H1 (cell line): ENCODE measurements at regions not wholly inside any gene's neighbourhood (a gene's known extent, or its start where the extent isn't known, plus 50 kb on each side); places are given as distances from the start of the nearest gene placed in this dataset.

Experiments
- CBX5 ChIP-seq: fragments of 300-800, 300-1000 bp; sonication (generic); IDR thresholded peaks from 2 replicates; pipeline ENCODE4 v1.7.1; 2016; ENCODE audit warnings: antibody characterized with exemption, low read length, low read depth
- EGR1 ChIP-seq: IDR thresholded peaks from 2 replicates; pipeline ENCODE4 v1.6.1; 2011; ENCODE audit warnings: low read depth, low read length, borderline replicate concordance
- GTF2F1 ChIP-seq: IDR thresholded peaks from 2 replicates; pipeline ENCODE4 v1.6.1; 2012; ENCODE audit warnings: low read depth, low read length, improper control_type of control experiment, borderline replicate concordance
- HDAC2 ChIP-seq, 2 experiments: fragments of 300-600 bp in 1 of 2; sonication (generic) in 1 of 2; IDR thresholded peaks; 2 replicates each; pipeline ENCODE4 v1.6.1; 2011 to 2012; ENCODE audit warnings: low read depth in 2 of 2, low read length in 2 of 2, mild to moderate bottlenecking in 2 of 2, moderate library complexity in 2 of 2, borderline replicate concordance in 1 of 2, inconsistent platforms in 1 of 2
- RNF2 ChIP-seq: fragments of 200-900, 300-1000 bp; sonication (generic); IDR thresholded peaks from 2 replicates; pipeline ENCODE4 v1.7.1; 2016; ENCODE audit warnings: borderline replicate concordance, low read depth, mild to moderate bottlenecking, antibody characterized with exemption, low read length; ENCODE audit not compliant: poor library complexity, severe bottlenecking; ENCODE audit errors: missing control alignments
- SAP30 ChIP-seq: fragments of 300-600 bp; sonication (generic); IDR thresholded peaks from 2 replicates; pipeline ENCODE4 v1.7.1; 2012; ENCODE audit warnings: low read length, moderate library complexity, mild to moderate bottlenecking, inconsistent platforms; ENCODE audit not compliant: insufficient read depth, insufficient replicate concordance
- SIN3A ChIP-seq, 2 experiments: IDR thresholded peaks in 1 of 2; conservative IDR thresholded peaks in 1 of 2; 2 replicates each; pipeline ENCODE4 v1.6.1; 2011 to 2012; ENCODE audit warnings: low read length in 2 of 2, improper control_type of control experiment in 1 of 2, low read depth in 1 of 2, mild to moderate bottlenecking in 1 of 2
- TCF12 ChIP-seq: IDR thresholded peaks from 2 replicates; pipeline ENCODE4 v1.6.1; 2011; ENCODE audit warnings: low read depth, mild to moderate bottlenecking, low read length
- TF ChIP-seq, protein P1 (sequence below): IDR thresholded peaks from 2 replicates; pipeline ENCODE4 v1.6.1; 2011; ENCODE audit warnings: low read length, improper control_type of control experiment

DNA sequence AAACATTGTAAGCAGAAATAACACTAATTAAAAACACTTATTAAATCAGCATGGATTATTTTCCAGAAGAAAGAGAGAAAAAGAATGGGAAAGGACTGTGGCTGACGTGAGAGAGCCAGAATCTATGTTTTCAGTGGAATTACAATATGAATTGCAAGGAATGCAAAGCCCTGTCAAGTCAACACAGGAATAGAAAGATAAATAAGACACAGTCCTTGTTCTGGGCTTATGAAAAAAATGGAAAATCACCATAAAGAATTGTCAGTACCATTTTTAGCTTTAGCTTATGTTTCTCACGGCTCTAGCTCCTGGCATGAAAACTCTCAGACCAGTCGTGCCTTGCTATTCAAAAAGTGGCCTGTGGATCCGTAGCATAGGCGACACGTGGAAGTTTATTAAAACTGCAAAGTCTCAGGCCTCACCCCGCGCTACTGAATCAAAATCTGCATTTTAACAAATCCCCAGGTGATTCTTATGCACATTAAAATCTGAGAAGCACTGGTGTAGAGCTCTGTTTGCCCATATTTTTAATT, 549.1 kb downstream of the RPS29 start (continued):
- TF ChIP-seq SIN3A (conservative IDR thresholded peaks at IDR 0.05 in 1 of 2, IDR thresholded peaks at IDR 0.05 in 1 of 2; ENCODE audit: low read depth in 1 of 2, low read length in 2 of 2) (no peak), HDAC2 (IDR thresholded peaks at IDR 0.05; ENCODE audit: borderline replicate concordance in 1 of 2, low read depth in 2 of 2, low read length in 2 of 2) (no peak), EGR1 (no peak), RNF2 (no peak), GTF2F1 (no peak), CBX5 (no peak), TCF12 (no peak), SAP30 (no peak)
- TF ChIP-seq, protein P1, sequence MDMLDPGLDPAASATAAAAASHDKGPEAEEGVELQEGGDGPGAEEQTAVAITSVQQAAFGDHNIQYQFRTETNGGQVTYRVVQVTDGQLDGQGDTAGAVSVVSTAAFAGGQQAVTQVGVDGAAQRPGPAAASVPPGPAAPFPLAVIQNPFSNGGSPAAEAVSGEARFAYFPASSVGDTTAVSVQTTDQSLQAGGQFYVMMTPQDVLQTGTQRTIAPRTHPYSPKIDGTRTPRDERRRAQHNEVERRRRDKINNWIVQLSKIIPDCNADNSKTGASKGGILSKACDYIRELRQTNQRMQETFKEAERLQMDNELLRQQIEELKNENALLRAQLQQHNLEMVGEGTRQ, result no peak
- TF ChIP-seq, all 59 proteins: peak for 0
